ENCODE measurements at regions not wholly inside any gene's neighbourhood (a gene's known extent, or its start where the extent isn't known, plus 50 kb on each side); places are given as distances from the start of the nearest gene placed in this dataset.
A peak's percentile ranks its signal among the peaks of the same experiment; 100 is the strongest.
"Not testable (repeated sequence)": the region's sequence is repeated elsewhere in the genome, so short reads cannot be mapped to it uniquely, and the experiment has no call there.

DNA sequence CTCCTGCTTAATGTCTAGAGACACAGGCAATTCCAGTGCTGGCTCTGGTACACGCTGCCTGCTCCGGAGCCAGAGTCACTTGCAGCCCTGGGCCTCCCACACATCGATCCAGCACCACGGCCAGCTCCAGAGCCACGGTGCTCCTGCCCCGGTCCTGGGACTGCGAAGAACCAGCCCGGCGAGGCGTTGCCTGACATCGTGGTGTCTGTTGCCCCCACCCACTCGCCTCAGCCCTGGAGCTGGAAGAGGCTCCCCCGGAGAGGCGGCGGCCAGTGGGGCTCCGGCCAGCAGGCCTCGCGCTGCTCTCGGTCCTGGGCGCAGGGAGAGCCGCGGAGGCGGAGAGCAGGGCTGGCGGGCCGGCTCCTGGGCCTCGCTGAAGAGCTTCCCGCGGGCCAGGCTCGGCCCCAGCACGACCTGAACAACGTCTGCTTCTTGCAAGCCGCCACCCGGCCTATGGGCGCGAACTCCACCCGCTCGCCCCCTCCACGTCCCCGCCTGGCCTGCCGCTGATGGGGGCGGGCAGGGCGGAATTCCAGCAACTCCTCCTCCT lies 364.8 kb downstream of the CEP170 start:
- no peak overlapping the region for H3K9ac ChIP-seq (ENCODE audit: low read depth, low read length)
- H3K4me3 ChIP-seq (ENCODE audit: low read depth, low read length), result peak overlapping the region; percentile 18
- no peaks in the 10 kb centered on the region for H3K9me3 ChIP-seq (ENCODE audit: control insufficient read depth, insufficient read depth, low read length)
- H3K27me3 ChIP-seq (ENCODE audit: control insufficient read depth, insufficient read depth, low read length), result no peaks in the 10 kb centered on the region
- no peaks in the 10 kb centered on the region for H3K36me3 ChIP-seq (ENCODE audit: control insufficient read depth, insufficient read depth, low read length)
- no peaks in the 10 kb centered on the region for H3K4me1 ChIP-seq (ENCODE audit: control insufficient read depth, insufficient read depth, low read length)

DNA sequence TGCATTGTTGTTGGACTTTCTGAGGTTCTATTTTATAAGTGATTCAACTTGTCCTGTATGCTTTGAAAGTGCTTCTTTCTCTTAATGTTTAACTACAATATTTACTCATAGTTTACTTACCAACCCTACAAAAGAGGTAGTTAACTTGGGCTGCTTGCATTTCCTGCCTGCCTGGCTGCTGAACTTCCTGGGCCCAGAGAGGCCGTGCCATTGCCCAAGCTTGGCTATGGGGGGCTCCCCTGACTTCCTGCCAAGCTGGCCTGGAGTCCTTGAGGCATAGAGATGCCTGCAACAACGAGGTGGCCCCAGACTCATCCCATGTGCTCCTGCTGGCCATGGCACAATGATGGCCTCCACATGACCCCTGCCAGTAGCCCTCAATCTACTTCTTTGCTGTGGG lies 361.6 kb upstream of the PLD5 start:
- Histone ChIP-seq H3K9ac (ENCODE audit: low read depth, low read length) (no peak overlapping the region), H3K36me3 (ENCODE audit: control insufficient read depth, insufficient read depth, low read length) (no peaks in the 10 kb centered on the region), H3K27me3 (ENCODE audit: control insufficient read depth, insufficient read depth, low read length) (no peaks in the 10 kb centered on the region), H3K4me1 (ENCODE audit: control insufficient read depth, insufficient read depth, low read length) (no peaks in the 10 kb centered on the region), H3K4me3 (ENCODE audit: low read depth, low read length) (no peak overlapping the region), H3K9me3 (ENCODE audit: control insufficient read depth, insufficient read depth, low read length) (no peaks in the 10 kb centered on the region)

DNA sequence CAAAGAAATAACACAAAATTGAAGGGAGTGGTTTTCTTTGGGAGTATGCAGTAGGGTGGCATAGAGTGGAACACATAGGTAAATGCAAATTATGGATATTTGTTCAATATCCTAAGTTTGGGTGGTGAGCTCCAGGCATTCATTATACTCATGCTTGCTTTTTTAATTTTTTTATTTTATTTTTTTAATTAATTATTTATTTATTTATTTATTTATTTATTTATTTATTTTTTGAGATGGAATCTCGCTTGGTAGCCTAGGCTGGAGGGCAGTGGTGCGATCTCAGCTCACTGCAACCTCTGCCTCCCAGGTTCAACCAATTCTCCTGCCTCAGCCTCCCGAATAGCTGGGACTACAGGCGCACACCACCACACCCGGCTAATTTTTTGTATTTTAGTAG lies 355.5 kb upstream of the PLD5 start:
- not testable (repeated sequence) for H3K27me3 ChIP-seq (ENCODE audit: control insufficient read depth, insufficient read depth, low read length); H3K9me3 ChIP-seq (ENCODE audit: control insufficient read depth, insufficient read depth, low read length); H3K4me3 ChIP-seq (ENCODE audit: low read depth, low read length); H3K36me3 ChIP-seq (ENCODE audit: control insufficient read depth, insufficient read depth, low read length); H3K4me1 ChIP-seq (ENCODE audit: control insufficient read depth, insufficient read depth, low read length); H3K9ac ChIP-seq (ENCODE audit: low read depth, low read length)

DNA sequence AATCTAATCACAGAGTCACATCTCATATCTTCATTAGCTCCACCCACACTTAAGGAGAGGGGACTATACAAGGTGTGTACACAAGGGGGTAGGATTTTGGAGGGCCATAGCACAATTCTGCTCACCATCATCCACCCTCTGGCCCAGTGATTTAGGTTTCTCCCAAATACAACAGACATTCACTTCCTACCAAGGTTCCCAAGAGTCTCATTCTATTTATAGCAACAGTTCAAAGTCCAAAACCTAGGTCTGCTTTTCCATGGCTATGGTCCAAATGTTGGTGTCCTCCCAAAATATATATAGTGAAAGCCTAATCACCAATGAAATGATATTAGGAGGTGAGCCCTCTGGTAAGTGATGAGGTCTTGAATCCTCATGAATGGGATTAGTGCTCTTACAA lies 353.2 kb upstream of the PLD5 start:
- Histone ChIP-seq H3K4me1 (ENCODE audit: control insufficient read depth, insufficient read depth, low read length) (no peaks in the 10 kb centered on the region), H3K4me3 (ENCODE audit: low read depth, low read length) (no peak overlapping the region), H3K9ac (ENCODE audit: low read depth, low read length) (no peak overlapping the region), H3K36me3 (ENCODE audit: control insufficient read depth, insufficient read depth, low read length) (no peaks in the 10 kb centered on the region), H3K27me3 (ENCODE audit: control insufficient read depth, insufficient read depth, low read length) (no peaks in the 10 kb centered on the region), H3K9me3 (ENCODE audit: control insufficient read depth, insufficient read depth, low read length) (no peaks in the 10 kb centered on the region)

DNA sequence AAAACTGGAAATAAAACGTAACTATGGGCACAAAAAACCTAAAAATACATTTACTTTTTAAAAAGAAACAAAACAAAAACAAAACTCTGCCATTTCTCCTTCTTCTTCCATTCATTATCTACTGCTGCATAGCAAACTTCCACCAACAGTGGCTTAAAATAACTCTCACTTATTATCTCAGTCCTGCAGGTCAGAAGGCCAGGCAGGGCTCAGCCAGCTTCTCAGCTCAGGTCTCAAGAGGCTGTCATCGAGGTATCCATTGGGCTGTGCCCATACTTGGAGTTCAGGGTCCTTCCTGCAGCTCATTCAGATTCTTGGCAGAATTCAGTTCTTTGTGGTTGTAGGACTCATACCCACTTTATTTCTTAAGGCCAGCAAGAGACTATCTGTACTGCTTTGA lies 352.7 kb upstream of the PLD5 start:
- Histone ChIP-seq H3K36me3 (ENCODE audit: control insufficient read depth, insufficient read depth, low read length) (no peaks in the 10 kb centered on the region), H3K9me3 (ENCODE audit: control insufficient read depth, insufficient read depth, low read length) (no peaks in the 10 kb centered on the region), H3K9ac (ENCODE audit: low read depth, low read length) (no peak overlapping the region), H3K4me1 (ENCODE audit: control insufficient read depth, insufficient read depth, low read length) (no peaks in the 10 kb centered on the region), H3K4me3 (ENCODE audit: low read depth, low read length) (no peak overlapping the region), H3K27me3 (ENCODE audit: control insufficient read depth, insufficient read depth, low read length) (no peaks in the 10 kb centered on the region)

DNA sequence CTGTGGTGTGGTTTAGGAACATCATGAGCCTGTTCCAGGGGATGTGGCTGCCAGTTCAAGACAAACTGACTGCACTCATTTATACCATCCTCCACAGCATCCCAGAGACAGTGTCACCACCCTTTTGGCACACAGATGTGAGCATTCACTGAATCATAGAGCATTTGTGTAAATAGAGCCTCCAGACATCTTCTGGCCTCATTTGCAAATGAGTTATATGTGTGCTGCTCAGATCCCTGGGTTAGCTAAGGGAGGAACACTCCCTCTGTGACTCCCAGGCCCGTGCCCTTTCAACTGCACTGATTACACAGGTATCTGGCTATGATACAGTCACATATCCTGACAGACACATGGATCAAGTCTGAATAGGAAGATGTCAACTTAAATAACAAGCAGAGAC lies 351.5 kb upstream of the PLD5 start:
- H3K9me3 ChIP-seq (ENCODE audit: control insufficient read depth, insufficient read depth, low read length), result no peaks in the 10 kb centered on the region
- H3K27me3 ChIP-seq (ENCODE audit: control insufficient read depth, insufficient read depth, low read length), result no peaks in the 10 kb centered on the region
- no peaks in the 10 kb centered on the region for H3K36me3 ChIP-seq (ENCODE audit: control insufficient read depth, insufficient read depth, low read length)
- no peaks in the 10 kb centered on the region for H3K4me1 ChIP-seq (ENCODE audit: control insufficient read depth, insufficient read depth, low read length)
- no peak overlapping the region for H3K4me3 ChIP-seq (ENCODE audit: low read depth, low read length)
- H3K9ac ChIP-seq (ENCODE audit: low read depth, low read length), result no peak overlapping the region

DNA sequence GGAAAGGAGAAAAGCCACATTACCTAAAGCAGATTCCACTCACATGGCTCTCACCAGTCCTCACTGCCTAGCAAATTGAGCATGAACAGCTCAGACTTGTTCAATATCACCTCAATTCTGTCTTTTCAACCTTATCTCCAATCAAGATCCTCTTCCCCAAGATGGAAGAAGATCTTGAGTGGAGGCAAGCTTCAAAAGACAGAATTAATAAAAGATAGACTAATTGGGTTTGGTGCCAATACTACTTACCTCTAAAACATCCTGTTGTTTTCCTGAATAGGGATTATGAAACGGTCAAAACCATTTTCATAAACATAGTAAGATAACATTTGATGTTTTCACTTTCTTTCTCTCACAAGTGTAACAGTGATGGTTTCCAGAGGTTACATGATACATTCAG lies 349.2 kb upstream of the PLD5 start:
- H3K9me3 ChIP-seq (ENCODE audit: control insufficient read depth, insufficient read depth, low read length), result no peaks in the 10 kb centered on the region
- H3K36me3 ChIP-seq (ENCODE audit: control insufficient read depth, insufficient read depth, low read length), result no peaks in the 10 kb centered on the region
- H3K4me3 ChIP-seq (ENCODE audit: low read depth, low read length), result no peak overlapping the region
- no peaks in the 10 kb centered on the region for H3K27me3 ChIP-seq (ENCODE audit: control insufficient read depth, insufficient read depth, low read length)
- no peak overlapping the region for H3K9ac ChIP-seq (ENCODE audit: low read depth, low read length)
- no peaks in the 10 kb centered on the region for H3K4me1 ChIP-seq (ENCODE audit: control insufficient read depth, insufficient read depth, low read length)

DNA sequence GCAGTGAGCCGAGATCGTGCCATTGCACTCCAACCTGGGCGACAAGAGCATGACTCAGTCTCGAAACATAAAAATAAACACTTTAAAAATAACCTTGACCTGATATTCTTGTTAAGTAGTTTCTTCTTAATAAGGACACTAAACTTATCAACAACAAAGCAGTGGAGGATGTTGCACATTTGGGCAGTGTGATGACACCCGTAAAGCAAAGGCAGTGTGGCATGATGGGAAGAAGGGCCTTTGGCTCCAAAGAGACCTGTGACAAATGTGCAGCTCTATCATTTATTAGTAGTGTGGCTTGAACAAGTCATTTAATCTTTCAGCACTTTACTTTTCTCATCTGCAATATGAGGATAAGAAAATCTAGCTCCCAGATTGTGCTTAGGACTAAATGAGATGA lies 348.0 kb upstream of the PLD5 start:
- Histone ChIP-seq H3K4me3 (ENCODE audit: low read depth, low read length) (no peak overlapping the region), H3K9me3 (ENCODE audit: control insufficient read depth, insufficient read depth, low read length) (no peaks in the 10 kb centered on the region), H3K4me1 (ENCODE audit: control insufficient read depth, insufficient read depth, low read length) (no peaks in the 10 kb centered on the region), H3K36me3 (ENCODE audit: control insufficient read depth, insufficient read depth, low read length) (no peaks in the 10 kb centered on the region), H3K9ac (ENCODE audit: low read depth, low read length) (no peak overlapping the region), H3K27me3 (ENCODE audit: control insufficient read depth, insufficient read depth, low read length) (no peaks in the 10 kb centered on the region)

DNA sequence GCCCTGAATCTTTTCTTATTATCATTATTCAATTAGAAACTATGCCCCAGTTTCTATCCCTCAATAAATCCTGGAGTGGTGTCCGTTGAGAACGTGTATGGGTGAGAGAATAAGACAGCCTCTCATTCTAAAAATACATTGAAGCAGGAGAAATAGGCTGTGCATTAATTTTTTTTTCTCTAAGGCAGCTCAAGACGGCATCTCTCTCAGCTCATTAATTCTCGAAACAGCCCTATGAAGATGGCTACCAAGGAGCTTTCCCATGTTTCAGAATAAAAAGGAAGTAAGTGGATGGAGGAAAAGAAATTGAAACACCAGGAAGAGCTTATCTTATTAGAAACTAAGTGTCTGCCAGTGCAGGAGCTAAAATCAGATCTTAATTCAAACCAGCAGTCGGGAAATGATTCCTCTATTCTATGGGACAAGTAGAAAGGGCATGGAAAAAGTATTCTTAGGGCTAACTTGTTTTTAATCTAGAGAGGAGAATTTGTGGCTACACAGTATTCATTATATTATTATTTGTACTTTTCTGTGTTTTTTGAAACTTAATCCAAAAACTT lies 347.1 kb upstream of the PLD5 start:
- H3K36me3 ChIP-seq (ENCODE audit: control insufficient read depth, insufficient read depth, low read length), result no peaks in the 10 kb centered on the region
- H3K9ac ChIP-seq (ENCODE audit: low read depth, low read length), result no peak overlapping the region
- no peak overlapping the region for H3K4me3 ChIP-seq (ENCODE audit: low read depth, low read length)
- no peaks in the 10 kb centered on the region for H3K9me3 ChIP-seq (ENCODE audit: control insufficient read depth, insufficient read depth, low read length)
- no peaks in the 10 kb centered on the region for H3K27me3 ChIP-seq (ENCODE audit: control insufficient read depth, insufficient read depth, low read length)
- H3K4me1 ChIP-seq (ENCODE audit: control insufficient read depth, insufficient read depth, low read length), result no peaks in the 10 kb centered on the region

DNA sequence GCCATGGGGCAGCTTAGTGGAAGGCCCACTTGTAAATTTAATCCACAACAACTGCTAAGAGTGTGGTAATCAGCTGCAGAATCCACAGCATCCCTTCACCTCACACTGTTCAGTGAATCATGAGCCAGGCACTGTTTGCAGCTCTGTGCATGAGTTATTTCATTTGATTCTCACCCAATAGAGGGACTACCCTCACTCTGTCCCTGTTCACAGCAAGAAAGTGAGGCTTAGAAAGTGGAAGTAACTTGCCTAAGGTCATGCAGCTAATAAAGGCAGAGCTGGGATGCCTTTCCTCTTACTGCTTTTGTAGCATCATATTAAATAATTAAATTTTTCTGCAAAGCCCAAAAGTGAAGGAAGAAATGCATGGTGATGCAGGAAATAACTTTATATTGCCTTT lies 346.5 kb upstream of the PLD5 start:
- H3K4me3 ChIP-seq (ENCODE audit: low read depth, low read length), result no peak overlapping the region
- H3K9ac ChIP-seq (ENCODE audit: low read depth, low read length), result no peak overlapping the region
- no peaks in the 10 kb centered on the region for H3K9me3 ChIP-seq (ENCODE audit: control insufficient read depth, insufficient read depth, low read length)
- H3K4me1 ChIP-seq (ENCODE audit: control insufficient read depth, insufficient read depth, low read length), result no peaks in the 10 kb centered on the region
- no peaks in the 10 kb centered on the region for H3K27me3 ChIP-seq (ENCODE audit: control insufficient read depth, insufficient read depth, low read length)
- no peaks in the 10 kb centered on the region for H3K36me3 ChIP-seq (ENCODE audit: control insufficient read depth, insufficient read depth, low read length)

DNA sequence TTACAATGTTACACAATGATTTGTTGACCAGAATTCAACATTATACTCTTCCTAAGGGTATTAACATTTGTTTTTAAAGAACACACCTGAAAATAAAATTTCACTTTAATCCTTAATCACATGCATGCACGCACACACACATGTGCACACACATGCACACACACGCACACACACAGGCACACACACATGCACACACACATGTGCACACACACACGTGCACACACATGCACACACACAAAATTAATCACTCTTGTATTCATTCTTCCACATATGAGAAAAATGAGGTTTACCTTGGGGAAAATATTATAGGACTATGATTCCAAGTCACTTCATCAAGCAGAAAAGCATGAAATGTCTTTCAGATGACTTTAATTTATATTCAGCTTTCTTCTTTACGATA lies 331.8 kb upstream of the PLD5 start:
- Histone ChIP-seq H3K9ac (ENCODE audit: low read depth, low read length) (no peak overlapping the region), H3K9me3 (ENCODE audit: control insufficient read depth, insufficient read depth, low read length) (no peaks in the 10 kb centered on the region), H3K4me1 (ENCODE audit: control insufficient read depth, insufficient read depth, low read length) (no peaks in the 10 kb centered on the region), H3K4me3 (ENCODE audit: low read depth, low read length) (no peak overlapping the region), H3K36me3 (ENCODE audit: control insufficient read depth, insufficient read depth, low read length) (no peaks in the 10 kb centered on the region), H3K27me3 (ENCODE audit: control insufficient read depth, insufficient read depth, low read length) (no peaks in the 10 kb centered on the region)

DNA sequence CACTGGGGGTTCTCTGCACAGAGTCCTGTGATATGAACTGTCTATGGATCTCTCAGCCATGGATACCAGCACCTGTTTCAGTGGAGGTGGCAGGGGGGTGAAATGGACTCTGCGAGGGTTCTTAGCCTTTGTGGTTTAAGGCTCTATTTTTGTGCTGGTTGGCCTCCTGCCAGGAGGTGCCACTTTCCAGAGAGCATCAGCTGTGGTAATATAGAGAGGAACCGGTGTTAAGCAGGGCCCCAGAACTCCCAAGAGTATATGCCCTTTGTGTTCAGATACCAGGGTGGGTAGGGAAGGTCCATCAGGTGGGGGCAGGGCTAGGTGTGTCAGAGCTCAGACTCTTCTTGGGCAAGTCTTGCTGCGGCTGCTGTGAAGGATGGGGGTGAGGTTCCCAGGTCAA lies 330.0 kb upstream of the PLD5 start:
- no peaks in the 10 kb centered on the region for H3K4me1 ChIP-seq (ENCODE audit: control insufficient read depth, insufficient read depth, low read length)
- H3K27me3 ChIP-seq (ENCODE audit: control insufficient read depth, insufficient read depth, low read length), result no peaks in the 10 kb centered on the region
- no peak overlapping the region for H3K9ac ChIP-seq (ENCODE audit: low read depth, low read length)
- H3K4me3 ChIP-seq (ENCODE audit: low read depth, low read length), result no peak overlapping the region
- no peaks in the 10 kb centered on the region for H3K36me3 ChIP-seq (ENCODE audit: control insufficient read depth, insufficient read depth, low read length)
- H3K9me3 ChIP-seq (ENCODE audit: control insufficient read depth, insufficient read depth, low read length), result no peaks in the 10 kb centered on the region
